Vagina (tissue), 2 donors: ENCODE measurements at regions not wholly inside any gene's neighbourhood (a gene's known extent, or its start where the extent isn't known, plus 50 kb on each side); places are given as distances from the start of the nearest gene placed in this dataset.

Experiments
- CTCF ChIP-seq, 3 experiments: fragments of 450-650 bp in 2 of 3; fragments of 200-600 bp in 1 of 3; sonication (generic) in 1 of 3; IDR thresholded peaks; one replicate each; pipeline ENCODE4 v1.5.1; 2017 to 2019; ENCODE audit warnings: antibody characterized with exemption in 3 of 3, mild to moderate bottlenecking in 2 of 3, moderate library complexity in 2 of 3
- POLR2A ChIP-seq, 2 donors: fragments of 450-650 bp; IDR thresholded peaks; one replicate each; pipeline ENCODE4 v1.6.1; 2017; ENCODE audit warnings: antibody characterized with exemption in 2 of 2, mild to moderate bottlenecking in 2 of 2, moderate library complexity in 2 of 2
- POLR2AphosphoS5 ChIP-seq, 2 donors: sonication (generic); formaldehyde crosslinking; IDR thresholded peaks; one replicate each; pipeline ENCODE4 v1.9.0; 2017; ENCODE audit warnings: antibody characterized with exemption in 2 of 2, mild to moderate bottlenecking in 2 of 2, low read depth in 1 of 2; ENCODE audit not compliant: insufficient read depth in 1 of 2

- no peak for TF ChIP-seq POLR2A (IDR thresholded peaks at IDR 0.05)
- TF ChIP-seq CTCF (IDR thresholded peaks at IDR 0.05) = no peak
- no peak for TF ChIP-seq POLR2AphosphoS5 (IDR thresholded peaks at IDR 0.05; ENCODE audit: insufficient read depth in 1 of 2, low read depth in 1 of 2)
Observed at GRCh38 chr5:68994645-68995044, 99.2 kb upstream of the SLC30A5 start.
